HG03064 (cell line): ENCODE measurements at regions not wholly inside any gene's neighbourhood (a gene's known extent, or its start where the extent isn't known, plus 50 kb on each side); places are given as distances from the start of the nearest gene placed in this dataset.
A peak's percentile ranks its signal among the peaks of the same experiment; 100 is the strongest.

Experiments
- ATAC-seq: cut with Tn5 transposase; IDR thresholded peaks from one replicate; pipeline ENCODE4 v1.9.1; 2021; ENCODE audit warnings: low read depth; ENCODE audit not compliant: unreplicated experiment

- ATAC-seq, result no peak
These were observed 73.4 kb downstream of the NTMT2 start for GRCh38 chr1:170219163-170219562.

GRCh38 chr1:170221031-170221430 lies 75.3 kb downstream of the NTMT2 start:
- ATAC-seq, result no peak

- ATAC-seq, result no peak
These were observed 75.7 kb downstream of the NTMT2 start for GRCh38 chr1:170221495-170221894.

GRCh38 chr1:170224469-170224868 lies 78.7 kb downstream of the NTMT2 start:
- no peak for ATAC-seq

- no peak for ATAC-seq
These were observed 80.2 kb downstream of the NTMT2 start for GRCh38 chr1:170225781-170226530.

GRCh38 chr1:170226767-170227166 lies 81.0 kb downstream of the NTMT2 start:
- no peak for ATAC-seq

GRCh38 chr1:170230323-170230722 lies 84.6 kb downstream of the NTMT2 start:
- ATAC-seq, result no peak

GRCh38 chr1:170231662-170232061 lies 85.9 kb downstream of the NTMT2 start:
- ATAC-seq, result no peak

- no peak for ATAC-seq
These were observed 93.1 kb downstream of the NTMT2 start for GRCh38 chr1:170238704-170239391.

- no peak for ATAC-seq
These were observed 93.7 kb downstream of the NTMT2 start for GRCh38 chr1:170239445-170239844.

GRCh38 chr1:170240409-170240808 lies 94.7 kb downstream of the NTMT2 start:
- ATAC-seq, result peak; percentile 98

DNA sequence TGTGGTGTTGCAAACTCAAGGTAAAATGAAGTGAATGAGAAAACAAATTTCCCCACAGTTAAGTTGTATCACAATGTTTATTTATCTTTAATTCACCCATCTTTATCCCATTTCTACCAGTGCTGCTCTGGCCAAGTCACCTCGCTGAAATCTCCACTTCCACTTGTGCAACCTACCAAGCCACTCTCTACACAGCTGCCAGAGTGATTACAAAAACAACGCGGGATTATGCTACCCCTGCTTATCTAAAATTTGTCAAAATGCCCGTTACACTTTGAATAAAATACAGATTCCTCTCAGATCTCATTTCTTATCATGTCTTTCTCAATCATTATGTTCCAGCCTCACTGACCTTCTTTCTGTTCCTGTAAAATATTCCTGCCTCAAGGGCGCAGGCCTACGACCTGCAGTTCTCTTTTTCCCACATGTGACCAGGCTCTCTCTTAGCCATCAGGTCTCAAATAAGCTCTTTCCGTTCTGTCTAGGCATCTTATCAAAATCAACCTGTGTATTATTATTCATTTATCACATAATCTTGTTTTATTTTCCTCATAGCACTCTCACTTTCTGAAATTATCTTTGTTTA lies 95.6 kb downstream of the NTMT2 start:
- no peak for ATAC-seq

DNA sequence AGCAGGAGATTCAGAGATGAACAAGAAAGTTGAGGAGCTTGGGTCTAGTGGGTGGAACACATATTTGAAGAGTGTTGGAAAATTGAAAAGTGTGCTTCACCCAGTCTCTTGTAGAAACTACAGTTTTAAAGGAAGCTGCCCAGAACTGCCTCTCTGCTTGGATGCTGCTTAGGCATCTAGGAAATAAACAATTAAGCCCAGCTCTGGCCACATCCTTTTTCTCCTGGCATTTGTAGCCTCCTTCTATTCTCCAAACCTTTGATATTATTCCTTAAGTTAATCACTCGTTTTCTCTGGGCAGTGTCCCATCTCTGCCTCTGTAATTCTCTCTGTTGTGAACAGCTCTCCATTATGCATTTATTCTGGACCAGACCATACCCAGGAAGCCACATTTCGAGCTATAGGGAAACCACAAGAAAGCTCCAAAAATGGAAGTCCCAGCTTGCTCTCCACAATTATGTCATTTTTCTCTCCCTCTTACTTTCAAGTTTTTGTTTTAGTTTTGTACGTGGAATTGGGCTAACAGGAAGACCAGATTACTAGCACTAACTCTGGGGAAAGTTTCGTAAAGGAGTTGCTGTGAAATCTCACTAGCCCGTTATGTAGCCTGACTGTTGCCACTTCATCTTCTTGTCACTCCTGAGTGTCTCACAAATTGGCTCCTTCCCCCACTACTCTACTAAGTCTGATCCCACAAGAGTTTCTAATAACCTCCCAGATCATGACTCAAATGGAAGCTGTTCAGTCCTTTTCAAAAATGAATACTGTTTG lies 102.2 kb downstream of the NTMT2 start:
- ATAC-seq, result no peak

DNA sequence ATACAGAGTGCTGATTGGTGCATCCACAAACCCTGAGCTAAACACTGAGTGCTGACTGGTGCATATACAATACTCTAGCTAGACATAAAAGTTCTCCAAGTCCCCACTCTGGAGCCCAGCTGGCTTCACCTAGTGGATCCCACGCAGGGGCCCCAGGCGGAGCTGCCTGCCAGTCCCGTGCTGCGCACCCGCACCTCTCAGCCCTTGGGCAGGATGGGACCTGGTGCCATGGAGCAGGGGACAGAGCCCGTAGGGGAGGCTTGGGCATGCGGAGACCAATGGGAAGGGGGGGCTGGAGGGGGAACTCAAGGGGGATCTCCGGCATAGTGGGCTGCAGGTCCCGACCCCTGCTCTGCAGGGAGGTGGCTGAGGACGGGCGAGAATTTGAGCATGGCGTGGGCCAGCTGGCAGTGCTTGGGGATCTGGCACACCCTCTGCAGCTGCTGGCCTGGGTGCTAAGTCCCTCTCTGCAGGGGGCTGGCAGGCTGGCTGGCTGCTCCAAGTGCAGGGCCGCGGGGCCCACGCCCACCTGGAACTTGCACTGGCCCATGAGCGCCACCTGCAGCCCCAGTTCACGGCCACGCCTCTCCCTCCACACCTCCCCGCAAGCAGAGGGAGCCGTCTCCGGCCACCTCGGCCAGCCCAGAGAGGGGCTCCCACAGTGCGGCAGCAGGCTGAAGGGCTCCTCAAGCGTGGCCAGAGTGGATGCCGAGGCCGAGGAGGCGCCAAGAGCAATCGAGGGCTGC lies 104.9 kb downstream of the NTMT2 start:
- no peak for ATAC-seq

DNA sequence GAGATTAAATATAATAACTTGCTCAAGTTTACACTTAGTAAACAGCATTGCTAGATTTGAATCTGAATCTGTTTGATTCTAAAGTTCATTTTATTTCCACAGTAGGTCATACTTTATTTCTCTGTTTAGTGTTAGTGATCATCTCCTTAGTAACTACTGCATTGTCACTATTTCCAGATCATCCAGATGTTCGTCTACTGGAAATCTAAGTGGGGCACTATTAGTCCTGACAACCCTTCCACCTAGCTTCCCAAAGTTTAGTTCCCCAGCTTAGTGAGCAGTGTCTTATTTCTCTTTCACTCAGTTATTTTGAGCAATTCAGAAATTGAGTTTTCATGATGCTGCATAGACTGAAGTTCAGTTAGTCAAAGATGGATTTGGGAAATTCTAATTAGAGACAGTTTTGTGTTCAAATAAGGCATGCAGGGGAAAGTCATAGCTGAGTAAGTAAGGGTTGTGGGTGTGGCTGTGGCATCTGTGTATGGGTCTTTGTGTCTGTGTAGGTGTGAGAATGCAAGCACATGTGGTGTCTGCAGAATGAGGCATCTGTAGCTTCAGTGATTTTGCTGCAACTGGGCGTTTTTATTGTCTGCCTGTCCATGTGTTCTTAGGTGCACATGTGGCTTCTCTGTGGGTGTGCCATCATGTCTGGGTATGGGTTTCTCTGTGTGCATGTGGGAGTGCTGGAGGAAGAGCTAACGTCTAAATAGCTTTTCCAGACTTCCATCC lies 107.3 kb downstream of the NTMT2 start:
- ATAC-seq, result no peak

GRCh38 chr1:170254371-170254770 lies 108.6 kb downstream of the NTMT2 start:
- ATAC-seq, result no peak

DNA sequence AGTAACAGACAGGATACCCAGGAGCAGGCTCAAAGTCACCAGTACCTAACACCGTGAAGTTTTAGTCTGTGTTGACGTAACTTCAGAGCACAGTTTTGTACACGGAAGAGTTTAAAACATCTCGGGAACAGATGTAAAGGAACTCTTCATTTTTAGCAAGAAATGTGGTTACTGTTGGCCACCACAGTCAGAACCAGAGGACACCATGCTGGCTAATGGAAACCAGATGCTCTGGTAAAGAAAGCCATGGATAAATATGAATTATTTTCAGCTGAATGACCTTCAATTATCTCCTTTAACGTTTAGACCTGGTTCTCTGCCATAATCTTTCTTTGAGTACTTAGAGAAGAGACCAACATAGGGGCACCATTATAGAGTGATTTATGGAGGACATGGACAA lies 115.9 kb downstream of the NTMT2 start:
- ATAC-seq, result no peak

DNA sequence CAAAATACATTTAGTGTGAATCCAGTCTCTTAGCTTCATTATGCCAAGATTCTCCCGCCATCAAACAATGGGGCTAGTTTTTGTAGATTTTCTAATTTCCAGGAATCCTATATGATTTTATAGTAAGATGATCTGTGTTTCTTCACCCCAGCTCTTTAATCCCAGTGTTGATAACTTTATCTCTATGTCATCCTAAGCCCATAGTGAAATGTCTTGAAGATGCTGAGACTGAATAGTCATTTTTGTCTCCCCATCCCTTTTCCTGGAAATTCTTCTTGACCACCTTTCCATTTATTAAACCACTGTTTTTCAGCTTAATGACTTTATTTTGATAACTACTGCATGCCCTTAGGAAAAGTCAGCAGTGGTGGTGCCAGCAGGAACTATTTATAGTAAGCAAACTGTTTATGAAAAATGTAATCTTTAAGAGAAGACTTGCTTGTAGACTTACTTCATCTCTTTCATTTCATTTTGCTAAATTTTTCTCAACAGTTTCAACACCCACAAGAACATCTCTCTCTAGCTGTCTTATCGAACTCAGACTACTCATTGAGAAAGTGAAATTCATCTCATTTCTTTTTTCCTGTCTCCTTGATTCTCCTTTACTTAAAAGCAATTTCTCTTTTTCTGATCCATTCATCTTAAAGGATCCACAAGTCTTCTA lies 116.6 kb downstream of the NTMT2 start:
- no peak for ATAC-seq

DNA sequence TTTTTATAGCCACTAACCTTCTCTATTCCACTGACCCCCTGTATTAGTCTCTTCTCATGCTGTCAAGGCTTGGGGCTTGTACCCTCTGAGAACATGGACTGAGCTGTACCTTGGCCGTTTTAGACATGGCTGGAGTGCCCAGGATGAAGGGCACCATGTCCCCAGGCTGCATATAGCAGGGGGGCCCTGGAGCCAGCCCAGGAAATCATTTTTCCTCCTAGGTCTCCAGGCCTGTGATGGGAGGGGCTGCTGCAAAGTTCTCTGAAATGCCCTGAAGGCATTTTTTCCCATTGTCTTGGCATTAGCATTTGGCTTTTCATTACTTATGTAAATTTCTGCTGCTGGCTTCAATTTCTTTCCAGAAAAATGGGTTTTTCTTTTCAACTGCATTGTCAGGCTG lies 119.5 kb downstream of the NTMT2 start:
- ATAC-seq, result no peak
